B cell (primary cell): ENCODE measurements at regions not wholly inside any gene's neighbourhood (a gene's known extent, or its start where the extent isn't known, plus 50 kb on each side); places are given as distances from the start of the nearest gene placed in this dataset.
"Not testable (repeated sequence)": the region's sequence is repeated elsewhere in the genome, so short reads cannot be mapped to it uniquely, and the experiment has no call there.

ENCODE experiments used
- ATAC-seq: fragments of 200-7000 bp; cut with Tn5 transposase; one replicate; pipeline ENCODE4 v1.10.0; 2021; ENCODE audit warnings: low read depth, mild to moderate bottlenecking, moderate number of reproducible peaks, moderate library complexity
- CTCF ChIA-PET: fragments of 350-600 bp; sonication (Branson Sonifier 250); formaldehyde crosslinking; loops from one replicate; lab custom pipeline; 2021; ENCODE audit warnings: antibody characterized with exemption, inconsistent platforms; lab: Charles Lee
- POLR2A ChIA-PET: fragments of 350-600 bp; sonication (Branson Sonifier 250); formaldehyde crosslinking; loops from one replicate; lab custom pipeline; 2021; ENCODE audit warnings: antibody characterized with exemption; lab: Charles Lee
- DNase-seq: peaks from one replicate; pipeline ENCODE4 v3.0.0; 2013
- H2AFZ ChIP-seq: 2 replicates; pipeline ENCODE4 v1.6.1; 2012; ENCODE audit warnings: mild to moderate bottlenecking, low read depth, low read length; ENCODE audit not compliant: insufficient read depth, poor library complexity, severe bottlenecking
- H3K27ac ChIP-seq, 2 donors: 1 replicate in 1 of 2; 2 replicates in 1 of 2; pipeline ENCODE4 v1.5.1; 2012 to 2013; ENCODE audit warnings: low read length in 2 of 2, mild to moderate bottlenecking in 2 of 2, moderate library complexity in 1 of 2
- H3K27me3 ChIP-seq, 4 experiments: fragments of 200-600 bp in 1 of 4; sonication (generic) in 1 of 4; replicated peaks in 1 of 4; 1 replicate in 2 of 4; 2 replicates in 2 of 4; pipeline versions ENCODE4 v1.6.1 to v1.7.0; 2013 to 2016; ENCODE audit warnings: low read length in 3 of 4, mild to moderate bottlenecking in 2 of 4, mixed read lengths in 1 of 4, moderate library complexity in 1 of 4; ENCODE audit not compliant: insufficient read depth in 4 of 4, control insufficient read depth in 3 of 4; ENCODE audit errors: control extremely low read depth in 1 of 4
- H3K36me3 ChIP-seq, 2 experiments: replicated peaks in 1 of 2; 1 replicate in 1 of 2; 2 replicates in 1 of 2; pipeline versions ENCODE4 v1.6.1 to v1.7.1; 2013; ENCODE audit warnings: low read length in 1 of 2; ENCODE audit not compliant: insufficient read depth in 2 of 2, control insufficient read depth in 1 of 2; ENCODE audit errors: control extremely low read depth in 1 of 2, extremely low read depth in 1 of 2
- H3K4me1 ChIP-seq, 2 donors: fragments of 200-600 bp in 1 of 2; sonication (generic) in 1 of 2; 1 replicate in 1 of 2; 2 replicates in 1 of 2; pipeline versions ENCODE4 v1.5.1 to v1.6.1; 2013 to 2017; ENCODE audit warnings: low read length in 2 of 2; ENCODE audit not compliant: control insufficient read depth in 2 of 2, insufficient read depth in 2 of 2
- H3K4me2 ChIP-seq: replicated peaks from 2 replicates; pipeline ENCODE3; 2012; ENCODE audit warnings: mild to moderate bottlenecking, low read depth, low read length; ENCODE audit not compliant: poor library complexity, severe bottlenecking
- H3K4me3 ChIP-seq, 5 experiments: fragments of 200-600 bp in 1 of 5; sonication (generic) in 1 of 5; 1 replicate in 3 of 5; 2 replicates in 2 of 5; pipeline versions ENCODE4 v1.5.1 to v1.7.0; 2011 to 2016; ENCODE audit warnings: low read length in 4 of 5, mild to moderate bottlenecking in 4 of 5, low read depth in 2 of 5, control low read depth in 1 of 5, moderate library complexity in 1 of 5; ENCODE audit not compliant: insufficient read depth in 1 of 5; ENCODE audit errors: control extremely low read depth in 1 of 5, extremely low read depth in 1 of 5
- H3K79me2 ChIP-seq: fragments of 200-600 bp; sonication (generic); one replicate; pipeline ENCODE4 v1.6.0; 2016; ENCODE audit warnings: low read length; ENCODE audit not compliant: control insufficient read depth, insufficient read depth
- H3K9ac ChIP-seq: fragments of 200-600 bp; sonication (generic); 2 replicates; pipeline ENCODE4 v1.6.1; 2017; ENCODE audit warnings: mild to moderate bottlenecking, low read length, moderate library complexity
- H3K9me3 ChIP-seq, 3 donors: one replicate each; pipeline versions ENCODE4 v1.6.1 to v1.7.1; 2013; ENCODE audit warnings: low read length in 2 of 3; ENCODE audit not compliant: control insufficient read depth in 2 of 3, insufficient read depth in 1 of 3; ENCODE audit errors: control extremely low read depth in 1 of 3
- H4K20me1 ChIP-seq: 2 replicates; pipeline ENCODE4 v1.6.0; 2012; ENCODE audit warnings: mild to moderate bottlenecking, low read length; ENCODE audit not compliant: insufficient read depth, control insufficient read depth, poor library complexity, severe bottlenecking
- H3K27ac Mint-ChIP-seq: one replicate; pipeline ENCODE4 v1.8.0; 2021; ENCODE audit warnings: mixed read lengths
- H3K27me3 Mint-ChIP-seq: one replicate; pipeline ENCODE4 v1.8.0; 2021; ENCODE audit warnings: mixed read lengths
- H3K4me1 Mint-ChIP-seq: one replicate; pipeline ENCODE4 v1.8.0; 2021; ENCODE audit warnings: mixed read lengths
- H3K4me3 Mint-ChIP-seq: one replicate; pipeline ENCODE4 v1.8.0; 2021; ENCODE audit warnings: mixed read lengths
- H3K9me3 Mint-ChIP-seq: one replicate; pipeline ENCODE4 v1.8.0; 2022; ENCODE audit warnings: mixed read lengths; ENCODE audit not compliant: insufficient read depth
- CTCF ChIP-seq: fragments of 200-600 bp; IDR thresholded peaks from one replicate; pipeline ENCODE4 v1.8.0; 2022; ENCODE audit warnings: antibody characterized with exemption, mild to moderate bottlenecking
- EZH2 ChIP-seq: IDR thresholded peaks from 2 replicates; pipeline ENCODE4 v1.6.1; 2012; ENCODE audit warnings: borderline replicate concordance, low read depth, mild to moderate bottlenecking, moderate library complexity, low read length; ENCODE audit not compliant: insufficient read depth, poor library complexity, severe bottlenecking
- WGBS: methylation state at CpG from one replicate; pipeline ENCODE4 v1.1.5; 2013; ENCODE audit warnings: missing lambda C conversion rate; ENCODE audit not compliant: insufficient coverage; 5-methylcytosine and 5-hydroxymethylcytosine counted together
- intact Hi-C: fragments of 100-400 bp; cut with micrococcal nuclease; formaldehyde crosslinking; loops from one replicate; pipeline ENCODE4 v1.10.0; 2022

GRCh38 chr19:23539499-23539898 is 144.2 kb upstream of the ZNF91 start:
- peaks cover 0 to 2% (median 0%) of the 10 kb centered on the region in 3 donors for H3K9me3 ChIP-seq
- ATAC-seq (no peak), DNase-seq (no peak)
- H3K79me2 ChIP-seq: no peaks in the 10 kb centered on the region
- no peaks in the 10 kb centered on the region for H4K20me1 ChIP-seq
- no peak overlapping the region for H3K9ac ChIP-seq
- Mint-ChIP-seq H3K27me3 (no peaks in the 10 kb centered on the region), H3K27ac (no peak overlapping the region), H3K9me3 (no peaks in the 10 kb centered on the region), H3K4me1 (no peaks in the 10 kb centered on the region), H3K4me3 (no peak overlapping the region)
- H3K27ac ChIP-seq: no peak overlapping the region
- ChIA-PET POLR2A (no interaction called here), CTCF (no interaction called here)
- no peaks in the 10 kb centered on the region for H3K27me3 ChIP-seq
- H3K4me1 ChIP-seq: no peaks in the 10 kb centered on the region
- no peak overlapping the region for H3K4me3 ChIP-seq
- whole genome bisulfite sequencing: no CpG with 5 or more reads among the region's 2 CpGs
- intact Hi-C loops: no loop called here
- no peak overlapping the region for H3K4me2 ChIP-seq
- TF ChIP-seq CTCF: no peak
- TF ChIP-seq EZH2: no peak
- H3K36me3 ChIP-seq: no peaks in the 10 kb centered on the region
- no peak overlapping the region for H2AFZ ChIP-seq

DNA sequence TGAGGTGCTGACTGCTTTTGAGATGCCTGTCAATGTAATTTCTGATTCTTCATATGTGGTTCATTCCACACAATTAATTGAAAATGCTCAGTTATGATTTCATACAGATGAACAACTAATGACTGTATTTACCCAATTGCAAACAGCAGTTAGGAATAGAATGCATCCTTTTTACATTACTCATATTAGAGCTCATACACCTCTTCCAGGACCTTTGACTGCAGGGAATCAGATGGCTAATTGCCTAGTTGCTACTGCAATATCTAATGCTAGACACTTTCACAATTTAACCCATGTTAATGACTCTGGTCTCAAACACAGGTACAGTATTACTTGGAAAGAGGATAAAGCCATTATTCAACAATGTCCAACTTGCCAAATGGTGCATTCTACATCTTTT is 141.9 kb upstream of the ZNF91 start:
- H3K4me2 ChIP-seq, CTCF ChIA-PET, H3K79me2 ChIP-seq, H3K27me3 Mint-ChIP-seq, H3K27me3 ChIP-seq, intact Hi-C loops, DNase-seq, H4K20me1 ChIP-seq, H3K4me3 ChIP-seq, H3K4me3 Mint-ChIP-seq, POLR2A ChIA-PET, H3K36me3 ChIP-seq, H2AFZ ChIP-seq, H3K27ac ChIP-seq, H3K9me3 Mint-ChIP-seq, H3K4me1 ChIP-seq, H3K27ac Mint-ChIP-seq, H3K9ac ChIP-seq, H3K4me1 Mint-ChIP-seq, ATAC-seq: not testable (repeated sequence)
- H3K9me3 ChIP-seq: peaks cover 0 to 14% (median 1%) of the 10 kb centered on the region in 3 donors

DNA sequence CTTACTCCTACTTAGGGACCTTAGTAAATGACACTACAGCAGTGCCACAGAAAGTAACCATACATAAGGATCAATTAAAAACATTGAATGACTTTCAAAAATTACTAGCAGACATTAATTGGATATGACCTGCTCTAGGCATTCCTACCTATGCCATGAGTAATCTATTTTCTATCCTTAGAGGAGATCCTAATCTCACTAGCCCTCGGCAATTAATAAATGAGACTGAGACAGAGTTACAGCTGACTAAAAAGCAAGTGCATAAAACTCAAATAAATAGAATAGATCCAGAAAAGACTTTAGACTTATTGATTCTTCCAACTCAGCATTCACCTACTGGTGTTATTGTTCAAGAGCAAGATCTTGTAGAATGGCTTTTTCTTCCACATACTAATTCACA is 141.1 kb upstream of the ZNF91 start:
- H4K20me1 ChIP-seq, H3K9ac ChIP-seq, H3K4me2 ChIP-seq, CTCF ChIA-PET, H3K4me3 ChIP-seq, H2AFZ ChIP-seq, POLR2A ChIA-PET, H3K27ac Mint-ChIP-seq, H3K79me2 ChIP-seq, H3K36me3 ChIP-seq, H3K4me1 ChIP-seq, H3K27me3 ChIP-seq, intact Hi-C loops, H3K27me3 Mint-ChIP-seq, ATAC-seq, DNase-seq, H3K4me1 Mint-ChIP-seq, H3K4me3 Mint-ChIP-seq, H3K9me3 Mint-ChIP-seq, H3K27ac ChIP-seq: not testable (repeated sequence)
- WGBS: no CpG with 5 or more reads among the region's 1 CpG
- peaks cover 0 to 17% (median 2%) of the 10 kb centered on the region in 3 donors for H3K9me3 ChIP-seq
